Adipocyte (in vitro differentiated cells): ENCODE measurements at regions not wholly inside any gene's neighbourhood (a gene's known extent, or its start where the extent isn't known, plus 50 kb on each side); places are given as distances from the start of the nearest gene placed in this dataset.

ENCODE experiments used
- DNase-seq: peaks from one replicate; pipeline ENCODE4 v3.0.0-alpha.2; 2015; ENCODE audit warnings: low read depth
- H3K27me3 ChIP-seq: replicated peaks from 2 replicates; pipeline ENCODE4 v1.7.0; 2013; ENCODE audit warnings: mild to moderate bottlenecking, low read length, moderate library complexity; ENCODE audit not compliant: control insufficient read depth, insufficient read depth
- H3K36me3 ChIP-seq: 2 replicates; pipeline ENCODE4 v1.7.0; 2013; ENCODE audit warnings: low read length, mild to moderate bottlenecking, moderate library complexity; ENCODE audit not compliant: control insufficient read depth, insufficient read depth, severe bottlenecking
- H3K4me1 ChIP-seq: 2 replicates; pipeline ENCODE4 v1.7.0; 2013; ENCODE audit warnings: mild to moderate bottlenecking, low read length, moderate library complexity; ENCODE audit not compliant: control insufficient read depth, insufficient read depth
- H3K4me3 ChIP-seq: 2 replicates; pipeline ENCODE4 v1.7.0; 2013; ENCODE audit warnings: mild to moderate bottlenecking, low read length, moderate library complexity
- H3K9ac ChIP-seq: 2 replicates; pipeline ENCODE4 v1.7.0; 2013; ENCODE audit warnings: mild to moderate bottlenecking, low read length, moderate library complexity
- H3K9me3 ChIP-seq: 2 replicates; pipeline ENCODE4 v1.7.0; 2013; ENCODE audit warnings: mild to moderate bottlenecking, low read length, moderate library complexity; ENCODE audit not compliant: control insufficient read depth

DNA sequence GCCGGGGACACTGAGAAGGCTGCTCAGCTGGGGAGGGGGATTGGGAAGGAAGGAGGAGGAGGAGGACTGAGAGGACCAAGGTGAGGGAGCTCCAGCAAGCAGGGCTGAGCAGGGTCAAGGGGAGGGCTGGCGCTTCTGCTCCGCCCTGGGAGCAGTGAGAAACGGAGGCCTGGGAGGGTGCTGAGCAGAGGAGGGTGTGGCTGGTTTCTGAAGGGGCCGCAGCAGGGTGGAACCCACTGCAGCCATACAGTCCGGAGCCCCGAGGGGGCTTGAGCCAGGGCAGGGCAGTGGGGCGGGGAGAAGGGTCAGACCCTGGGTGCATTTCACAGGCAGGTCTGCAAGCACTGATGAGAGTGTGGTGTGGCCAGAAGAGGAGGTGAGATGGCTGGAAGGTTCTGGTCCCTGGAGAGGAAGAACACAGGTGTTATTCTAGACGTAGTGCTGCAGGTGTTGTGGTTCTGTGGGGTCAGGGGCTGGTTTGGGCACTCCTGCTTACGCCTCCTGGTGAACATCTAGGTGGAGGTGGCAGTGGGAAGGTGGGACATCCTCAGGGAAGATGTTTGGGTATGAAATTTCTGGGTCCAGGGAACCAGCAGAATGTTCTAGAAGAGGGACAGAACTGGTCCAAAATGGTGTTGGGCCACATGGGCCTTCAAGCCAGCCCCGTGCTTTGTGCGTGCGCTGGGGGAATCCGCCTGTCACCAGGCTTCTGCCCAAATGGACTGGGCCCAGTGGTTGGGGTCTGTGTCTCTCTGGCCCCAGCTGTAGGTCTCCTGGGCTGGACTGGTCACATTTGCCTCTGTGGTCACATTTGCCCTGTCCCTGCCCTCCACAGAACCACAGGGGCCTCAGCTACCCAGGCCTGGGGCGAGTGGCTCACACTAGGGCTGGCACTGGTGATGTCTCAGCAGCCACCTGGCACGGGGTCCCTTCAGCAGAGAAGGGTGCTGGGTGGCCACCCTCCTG lies 714.7 kb downstream of the BRD1 start:
- no peaks in the 10 kb centered on the region for H3K4me1 ChIP-seq
- H3K27me3 ChIP-seq, result peaks cover 27% of the 10 kb centered on the region
- H3K9ac ChIP-seq, result no peak overlapping the region
- no peak for DNase-seq
- H3K4me3 ChIP-seq, result no peak overlapping the region
- H3K9me3 ChIP-seq, result no peaks in the 10 kb centered on the region
- no peaks in the 10 kb centered on the region for H3K36me3 ChIP-seq

DNA sequence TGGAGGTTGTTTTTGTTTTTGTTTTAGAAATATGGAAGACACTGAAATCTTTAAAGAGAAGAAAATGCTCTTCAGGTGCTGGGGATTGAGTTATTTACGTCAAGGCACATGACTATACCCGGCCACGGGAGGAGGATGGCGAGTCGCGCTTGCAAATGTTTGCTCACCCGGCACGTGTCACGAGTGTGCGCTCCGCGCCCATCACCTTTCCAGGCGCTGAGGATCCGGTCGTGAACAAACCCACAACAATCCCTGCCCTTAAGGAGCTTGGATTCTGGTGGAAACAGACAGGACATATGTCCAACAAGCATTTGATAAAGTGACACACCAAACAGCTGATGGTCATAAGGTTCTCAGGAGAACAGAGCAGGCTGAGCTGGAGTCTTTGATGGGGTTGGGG lies 715.5 kb downstream of the BRD1 start:
- peaks cover 30% of the 10 kb centered on the region for H3K27me3 ChIP-seq
- no peak for DNase-seq
- no peaks in the 10 kb centered on the region for H3K4me1 ChIP-seq
- no peaks in the 10 kb centered on the region for H3K36me3 ChIP-seq
- no peak overlapping the region for H3K4me3 ChIP-seq
- no peak overlapping the region for H3K9ac ChIP-seq
- no peaks in the 10 kb centered on the region for H3K9me3 ChIP-seq

DNA sequence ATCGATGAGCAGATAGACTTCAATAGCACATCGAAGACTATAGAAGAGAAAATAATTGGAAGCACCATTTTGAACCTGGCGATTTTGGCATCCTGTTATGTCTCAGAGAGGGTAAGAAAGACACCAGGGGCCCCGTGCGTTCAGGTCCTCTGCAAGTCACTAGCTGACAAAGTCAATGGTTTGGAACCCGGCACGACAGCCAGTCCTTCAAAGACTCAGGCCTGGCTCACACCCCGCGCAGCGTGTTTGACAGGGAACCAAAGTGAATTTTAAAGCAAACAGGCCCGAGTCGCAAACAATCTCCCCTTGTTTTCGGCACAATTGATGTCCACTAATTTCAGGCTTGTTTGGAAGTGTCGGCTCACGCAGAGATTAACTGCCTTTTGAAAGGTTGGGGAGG lies 716.6 kb downstream of the BRD1 start:
- H3K27me3 ChIP-seq, result peaks cover 34% of the 10 kb centered on the region
- no peaks in the 10 kb centered on the region for H3K36me3 ChIP-seq
- no peak overlapping the region for H3K4me3 ChIP-seq
- DNase-seq, result no peak
- H3K9ac ChIP-seq, result no peak overlapping the region
- no peaks in the 10 kb centered on the region for H3K9me3 ChIP-seq
- no peaks in the 10 kb centered on the region for H3K4me1 ChIP-seq

GRCh38 chr22:49108636-49109315 lies 718.9 kb downstream of the BRD1 start:
- no peaks in the 10 kb centered on the region for H3K36me3 ChIP-seq
- H3K9ac ChIP-seq, result no peak overlapping the region
- DNase-seq, result no peak
- H3K4me3 ChIP-seq, result no peak overlapping the region
- no peaks in the 10 kb centered on the region for H3K4me1 ChIP-seq
- H3K9me3 ChIP-seq, result no peaks in the 10 kb centered on the region
- H3K27me3 ChIP-seq, result peaks cover 48% of the 10 kb centered on the region

DNA sequence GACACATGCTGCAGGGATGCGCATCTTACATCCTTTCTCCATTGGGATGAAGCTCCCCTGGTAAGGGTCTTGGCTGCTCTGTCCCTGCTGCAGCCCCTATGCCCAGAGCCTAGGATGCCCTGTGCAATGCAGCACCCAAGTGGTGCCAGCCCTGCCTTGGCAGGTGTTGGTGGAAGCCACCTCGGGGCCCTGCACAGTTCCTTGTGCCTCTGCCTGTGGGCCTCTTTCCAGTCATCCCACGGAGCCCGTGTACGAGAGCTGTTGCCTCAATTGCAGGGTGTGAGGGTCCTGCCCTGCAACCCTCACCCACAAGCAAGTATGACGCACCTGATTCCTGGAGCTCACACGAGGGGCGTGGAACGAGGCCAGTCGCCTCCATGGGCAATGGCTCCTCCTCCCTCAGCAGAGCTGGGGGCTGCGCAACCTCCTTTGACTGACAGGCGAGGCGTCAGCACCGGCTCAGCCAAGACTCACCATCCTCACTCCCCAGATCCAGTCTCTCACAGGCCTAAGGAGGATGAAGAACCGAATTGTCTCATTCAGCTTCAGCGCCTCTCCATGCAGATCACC lies 719.6 kb downstream of the BRD1 start:
- Histone ChIP-seq H3K9me3 (no peaks in the 10 kb centered on the region), H3K9ac (no peak overlapping the region), H3K36me3 (no peaks in the 10 kb centered on the region), H3K4me3 (no peak overlapping the region), H3K27me3 (peaks cover 50% of the 10 kb centered on the region), H3K4me1 (no peaks in the 10 kb centered on the region)
- DNase-seq, result no peak

DNA sequence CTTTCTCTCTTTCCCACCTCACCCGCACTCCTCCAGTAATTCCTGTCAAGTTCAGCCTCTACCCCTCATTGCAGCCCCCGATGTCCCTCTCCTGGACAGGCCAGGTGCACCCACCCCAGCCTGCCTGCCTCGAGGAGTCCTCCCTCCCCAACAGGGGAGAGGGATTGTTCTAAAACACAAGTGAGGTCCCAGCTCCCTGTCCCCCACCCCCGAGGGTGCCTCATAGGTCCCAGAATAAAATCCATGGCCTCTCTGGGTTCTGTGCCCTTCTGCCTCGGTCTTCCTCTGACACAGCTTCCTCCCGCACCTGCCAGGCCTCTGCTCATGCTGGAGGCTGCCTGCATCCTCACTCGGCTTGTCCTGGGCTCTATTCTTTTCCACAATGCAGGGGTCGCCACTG lies 720.1 kb downstream of the BRD1 start:
- Histone ChIP-seq H3K4me1 (no peaks in the 10 kb centered on the region), H3K27me3 (peaks cover 50% of the 10 kb centered on the region), H3K9ac (no peak overlapping the region), H3K36me3 (no peaks in the 10 kb centered on the region), H3K9me3 (no peaks in the 10 kb centered on the region), H3K4me3 (no peak overlapping the region)
- no peak for DNase-seq

- no peak for DNase-seq
- no peaks in the 10 kb centered on the region for H3K36me3 ChIP-seq
- no peak overlapping the region for H3K9ac ChIP-seq
Measured at GRCh38 chr22:49106842-49107152, 720.9 kb downstream of the BRD1 start.

GRCh38 chr22:49106096-49106841 lies 721.4 kb downstream of the BRD1 start:
- no peak overlapping the region for H3K4me3 ChIP-seq
- no peaks in the 10 kb centered on the region for H3K9me3 ChIP-seq
- peaks cover 52% of the 10 kb centered on the region for H3K27me3 ChIP-seq
- H3K36me3 ChIP-seq, result no peaks in the 10 kb centered on the region
- no peak overlapping the region for H3K9ac ChIP-seq
- no peak for DNase-seq
- H3K4me1 ChIP-seq, result no peaks in the 10 kb centered on the region

More at GRCh38 chr22:49106842-49107152, 720.9 kb downstream of the BRD1 start:
- Histone ChIP-seq H3K9me3 (no peaks in the 10 kb centered on the region), H3K27me3 (peaks cover 50% of the 10 kb centered on the region), H3K4me3 (no peak overlapping the region), H3K4me1 (no peaks in the 10 kb centered on the region)

DNA sequence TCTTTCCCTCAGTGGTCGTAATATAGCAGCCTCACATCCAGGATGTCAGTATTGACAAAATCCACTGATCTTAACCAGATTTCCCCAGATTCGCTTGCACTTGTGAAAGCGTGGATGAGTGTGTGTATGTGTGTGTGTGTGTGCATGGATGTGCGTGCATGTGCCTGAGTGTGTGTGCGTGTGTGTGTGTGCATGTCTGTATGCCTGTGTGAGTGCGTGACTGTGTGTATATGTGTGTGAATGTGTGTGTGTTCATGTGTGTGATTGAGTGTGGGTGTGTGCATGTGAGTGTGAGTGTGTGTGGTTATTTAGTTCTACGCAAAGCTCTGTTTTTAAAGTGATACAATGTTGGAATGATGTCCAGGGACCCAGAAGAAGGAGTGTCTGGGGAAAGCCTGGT lies 723.2 kb downstream of the BRD1 start:
- H3K36me3 ChIP-seq, result no peaks in the 10 kb centered on the region
- peaks cover 2% of the 10 kb centered on the region for H3K4me1 ChIP-seq
- no peak overlapping the region for H3K4me3 ChIP-seq
- no peaks in the 10 kb centered on the region for H3K9me3 ChIP-seq
- H3K9ac ChIP-seq, result no peak overlapping the region
- DNase-seq, result no peak
- peaks cover 46% of the 10 kb centered on the region for H3K27me3 ChIP-seq

- no peaks in the 10 kb centered on the region for H3K9me3 ChIP-seq
- DNase-seq, result no peak
- H3K4me1 ChIP-seq, result peaks cover 2% of the 10 kb centered on the region
- no peak overlapping the region for H3K4me3 ChIP-seq
- no peaks in the 10 kb centered on the region for H3K36me3 ChIP-seq
- peaks cover 38% of the 10 kb centered on the region for H3K27me3 ChIP-seq
- H3K9ac ChIP-seq, result no peak overlapping the region
Measured at GRCh38 chr22:49103314-49104059, 724.2 kb downstream of the BRD1 start.
